ENCODE measurements at regions not wholly inside any gene's neighbourhood (a gene's known extent, or its start where the extent isn't known, plus 50 kb on each side); places are given as distances from the start of the nearest gene placed in this dataset.

DNA sequence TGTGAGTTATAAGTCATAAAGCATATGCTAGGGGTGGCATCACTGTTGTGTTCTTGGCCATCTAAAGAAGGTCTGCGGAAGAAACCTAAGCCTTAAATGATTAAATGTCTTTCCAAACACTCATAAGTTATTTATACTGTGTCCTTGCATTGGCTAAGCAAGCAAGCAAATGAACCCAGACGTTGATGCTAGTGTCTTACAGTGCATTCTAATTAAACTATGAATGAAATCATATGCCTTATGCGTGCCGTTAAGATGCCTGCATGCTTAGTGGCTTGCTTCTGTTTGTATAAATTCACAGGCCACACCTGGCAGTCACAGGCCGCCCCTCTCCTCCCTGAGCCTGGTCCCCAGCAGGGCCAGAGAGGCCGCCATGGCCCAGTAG lies 49.9 kb downstream of the RIN2 start:
- no peak for DNase-seq (ENCODE audit: low spot score)

DNA sequence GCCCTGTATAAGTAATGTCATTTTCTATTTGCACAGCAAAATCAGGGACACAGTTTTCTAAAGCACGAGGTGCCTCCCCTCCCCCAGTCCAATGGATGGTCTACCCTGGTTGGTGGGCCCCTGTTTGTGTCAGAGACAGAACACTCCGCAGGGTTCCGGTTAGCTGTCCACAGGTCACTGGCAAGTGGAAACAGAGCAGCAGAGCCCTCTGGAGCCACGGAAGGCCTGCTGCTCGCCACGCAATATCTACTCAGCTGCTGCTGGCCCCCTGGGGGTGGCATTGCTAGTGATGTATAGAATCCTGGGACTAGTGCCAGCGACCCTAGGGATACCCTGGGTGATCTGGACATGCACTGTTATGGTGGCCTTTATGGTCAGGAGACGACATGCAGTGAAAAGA lies 50.4 kb downstream of the RIN2 start:
- DNase-seq (ENCODE audit: low spot score), result no peak

DNA sequence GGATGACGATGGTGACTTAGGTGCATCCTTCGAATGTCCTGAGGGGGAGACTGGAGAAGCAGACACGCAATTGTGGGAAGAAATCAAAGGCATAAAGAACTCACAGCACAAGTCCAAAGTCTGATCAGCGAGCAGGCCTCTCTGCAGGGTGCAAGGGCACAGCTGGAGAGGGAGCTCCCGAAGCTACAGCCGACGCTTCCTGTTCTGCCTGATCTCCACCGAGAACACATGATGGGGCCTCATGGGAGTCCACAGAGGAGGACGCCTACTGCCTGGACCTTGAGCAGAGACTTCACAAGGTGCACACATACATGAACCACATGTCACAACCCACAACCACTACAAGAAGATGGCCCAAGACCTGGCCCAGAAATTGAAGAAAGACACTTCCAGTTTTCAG lies 51.4 kb downstream of the RIN2 start:
- DNase-seq (ENCODE audit: low spot score), result no peak

DNA sequence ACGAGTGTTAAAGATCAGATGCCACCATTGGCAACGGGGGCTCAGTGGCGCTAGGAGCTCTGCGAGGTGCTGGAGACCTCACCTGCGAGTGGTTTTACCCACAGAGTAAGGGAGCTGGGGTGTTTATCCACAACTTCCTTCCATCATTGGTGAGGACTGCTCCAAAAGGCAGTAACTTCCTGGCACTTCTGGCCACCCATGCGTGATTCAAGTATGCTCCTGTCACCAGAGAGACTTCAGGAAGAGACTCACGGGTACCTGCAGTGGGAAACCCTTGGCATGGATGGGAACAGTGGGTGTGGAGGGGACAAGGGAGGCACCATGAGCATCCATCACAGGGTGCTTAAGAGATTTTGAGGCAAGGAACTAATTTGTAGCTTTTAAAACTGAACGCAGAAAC lies 53.2 kb downstream of the RIN2 start:
- DNase-seq (ENCODE audit: low spot score), result no peak

DNA sequence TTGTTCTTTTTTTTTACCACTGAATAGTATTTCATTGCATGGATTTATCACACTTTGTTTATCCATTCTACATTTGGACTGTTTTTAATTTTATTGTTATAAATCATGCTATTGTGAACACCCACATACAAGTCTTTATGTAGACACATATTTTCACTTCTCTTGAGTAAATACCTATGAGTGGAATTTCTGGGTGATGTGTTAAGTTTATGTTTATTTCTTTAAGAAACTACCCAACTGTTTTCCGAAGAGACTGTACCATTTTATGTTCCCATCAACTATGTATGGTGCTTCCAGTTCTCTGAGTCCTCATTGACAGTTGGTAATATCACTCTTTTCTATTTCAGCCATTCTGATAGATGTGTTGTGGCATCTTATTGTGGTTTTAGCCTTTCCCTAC lies 54.0 kb downstream of the RIN2 start:
- no peak for DNase-seq (ENCODE audit: low spot score)

DNA sequence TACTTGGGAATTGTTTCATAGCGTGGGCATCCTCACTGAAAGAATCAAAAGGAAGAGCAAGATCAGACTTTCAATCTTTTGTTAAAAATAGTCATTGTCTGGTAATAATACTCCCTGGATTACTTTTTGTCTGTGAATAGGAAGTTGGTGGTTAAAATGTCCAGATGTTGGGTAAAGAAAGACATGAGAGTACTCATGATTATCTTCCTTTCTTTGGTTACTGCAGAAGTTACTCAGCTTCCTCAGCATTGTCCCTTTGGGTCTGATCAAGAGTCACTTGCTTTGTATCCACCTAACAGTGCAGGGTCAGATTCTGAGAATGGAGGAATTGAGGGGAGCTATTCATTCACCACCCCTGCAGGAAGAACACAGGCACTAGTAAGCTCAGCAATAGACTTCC lies 54.6 kb downstream of the RIN2 start:
- peak; percentile 88 for DNase-seq (ENCODE audit: low spot score)

DNA sequence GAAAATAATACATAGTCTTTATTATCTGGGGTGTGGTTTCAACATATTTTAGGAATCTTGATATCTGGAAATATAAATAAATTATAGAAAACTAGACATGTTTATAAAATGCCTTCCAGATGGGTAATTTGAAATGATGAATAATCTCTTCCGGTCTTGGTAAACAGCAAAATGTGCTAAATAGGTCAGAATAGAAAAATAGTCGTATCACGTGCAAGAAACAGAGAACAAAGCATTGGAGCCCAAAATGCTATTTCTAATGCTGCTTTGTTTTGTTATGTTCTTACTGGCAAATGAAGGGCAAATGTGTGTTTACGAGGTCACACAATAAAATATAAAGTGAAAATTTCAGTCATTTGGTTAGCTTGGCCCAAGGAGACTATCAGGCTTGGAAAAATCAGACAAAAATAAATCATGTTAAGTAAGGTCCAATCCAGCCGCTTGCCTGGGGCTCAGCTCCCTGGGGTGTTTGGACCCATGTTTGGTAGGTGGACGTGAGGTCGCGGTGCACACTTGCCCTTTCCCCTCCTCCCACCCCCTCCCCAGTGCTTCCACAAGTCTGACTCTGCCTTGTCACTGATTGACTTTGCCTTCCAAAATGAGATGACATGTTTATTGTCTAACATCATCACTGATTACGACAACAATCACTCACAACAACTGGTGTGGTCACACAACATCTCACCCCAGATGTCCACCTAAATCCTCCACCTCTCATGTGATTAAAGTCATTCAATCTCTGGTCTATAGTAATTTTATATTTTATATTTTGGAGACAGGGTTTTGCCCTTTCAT lies 56.0 kb downstream of the RIN2 start:
- peak; percentile 72 for DNase-seq (ENCODE audit: low spot score)

DNA sequence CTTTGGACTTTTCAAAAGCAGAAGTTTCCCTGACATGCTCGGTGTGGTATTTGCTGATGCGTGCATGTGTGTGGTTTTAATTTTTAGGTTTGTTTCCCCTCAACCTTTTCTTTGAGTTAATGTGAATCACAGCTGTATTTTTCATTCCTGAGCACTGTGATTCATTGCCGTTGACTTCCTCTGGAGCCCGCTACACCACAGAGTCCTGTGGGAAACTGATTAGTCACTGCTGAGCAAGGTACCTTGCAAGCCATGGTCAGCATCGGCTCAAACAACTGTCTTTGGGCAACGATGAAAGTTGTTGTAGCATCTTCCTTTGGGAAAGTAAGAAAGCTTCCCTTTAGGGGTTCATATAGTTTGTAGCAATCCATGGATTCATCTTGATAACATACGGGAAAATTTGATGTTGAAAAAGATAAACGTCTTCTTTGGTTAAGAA lies 57.5 kb downstream of the RIN2 start:
- DNase-seq (ENCODE audit: low spot score), result peak; percentile 100

DNA sequence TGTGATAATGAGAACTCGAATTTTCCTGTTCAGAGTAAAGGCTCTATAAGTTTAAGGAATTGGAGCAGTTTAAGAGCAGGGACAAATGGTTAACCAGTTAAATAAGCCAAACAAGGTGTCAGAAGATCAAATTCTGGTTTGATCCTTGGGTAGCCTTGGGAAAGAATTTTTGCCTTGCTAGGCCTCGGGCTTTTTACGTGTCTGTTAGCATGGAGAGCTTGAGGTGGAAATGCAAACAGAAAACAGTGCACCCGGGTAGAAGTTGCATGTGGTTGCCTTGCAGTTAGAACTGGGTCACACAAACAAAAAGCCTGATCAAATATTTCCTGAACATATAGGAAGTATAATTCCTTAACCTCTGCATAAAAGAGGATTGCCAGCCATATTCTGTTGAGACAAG lies 58.3 kb downstream of the RIN2 start:
- no peak for DNase-seq (ENCODE audit: low spot score)

DNA sequence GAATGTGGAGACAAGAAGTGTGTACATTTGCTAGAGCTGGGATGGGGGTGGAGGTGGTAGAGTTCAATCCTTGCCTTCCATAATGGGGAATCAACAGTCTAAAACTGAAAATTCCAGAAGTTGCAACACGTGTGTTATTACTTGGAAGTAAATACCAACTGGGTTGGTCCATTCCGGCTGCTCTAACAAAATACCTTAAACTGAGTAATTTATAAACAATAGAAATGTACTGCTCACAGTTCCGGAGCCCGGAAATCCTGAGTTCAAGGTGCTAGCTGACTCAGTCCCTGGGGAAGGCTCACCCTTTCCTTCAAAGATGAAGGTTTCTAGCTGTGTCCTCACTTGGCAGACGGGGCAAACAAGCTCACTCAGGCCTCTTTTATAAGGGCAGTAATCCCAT lies 59.0 kb downstream of the RIN2 start:
- peak; percentile 100 for DNase-seq (ENCODE audit: low spot score)

DNA sequence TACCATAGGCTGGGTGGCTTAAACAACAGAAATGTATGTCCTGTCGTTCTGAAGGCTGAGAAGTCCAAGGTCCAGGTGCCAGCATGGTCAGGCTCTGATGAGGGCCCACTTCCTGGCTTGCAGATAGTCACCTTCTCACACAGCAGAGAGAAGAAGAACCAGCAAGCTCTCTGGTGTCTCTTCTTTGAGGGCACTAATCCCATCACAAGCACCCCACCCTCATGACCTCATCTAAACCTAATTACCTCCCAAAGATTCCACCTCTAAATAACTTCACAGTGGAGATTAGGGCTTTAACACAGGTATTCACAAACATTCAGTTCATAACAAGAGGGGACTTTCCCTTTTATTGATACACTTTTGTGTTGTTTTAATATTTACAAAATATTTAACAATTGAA lies 61.1 kb downstream of the RIN2 start:
- no peak for DNase-seq (ENCODE audit: low spot score)

DNA sequence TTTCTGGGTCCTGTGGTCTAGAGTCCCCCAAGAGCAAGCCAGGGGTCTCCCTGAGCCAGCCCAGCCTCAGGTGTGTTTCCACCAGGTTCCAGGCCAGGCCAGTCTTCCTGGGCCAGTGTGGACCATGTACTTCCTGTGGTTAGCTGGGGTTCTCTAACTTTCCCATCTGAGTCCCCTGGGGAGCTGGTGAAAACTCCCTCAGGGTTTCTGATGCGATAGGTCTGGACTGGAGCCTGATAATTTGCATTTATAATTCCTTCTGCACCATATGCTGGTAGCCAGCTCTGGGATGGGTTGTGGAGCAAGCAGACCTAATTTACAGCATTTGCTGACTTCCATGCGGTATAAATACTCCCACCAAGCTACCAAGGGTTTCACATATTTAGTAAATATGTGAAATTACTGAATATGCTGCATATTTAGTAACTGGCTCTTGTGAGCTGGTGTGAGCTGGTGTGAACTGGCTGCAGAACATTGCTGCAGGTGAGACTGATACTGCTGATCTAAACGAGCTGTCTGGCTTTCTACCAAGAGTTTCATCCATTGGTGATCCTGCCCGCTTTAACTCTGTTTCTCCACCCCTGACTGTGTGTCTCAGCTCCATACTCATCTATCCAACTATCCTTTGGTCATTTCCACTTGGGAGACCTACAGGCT lies 62.6 kb downstream of the RIN2 start:
- DNase-seq (ENCODE audit: low spot score), result no peak

DNA sequence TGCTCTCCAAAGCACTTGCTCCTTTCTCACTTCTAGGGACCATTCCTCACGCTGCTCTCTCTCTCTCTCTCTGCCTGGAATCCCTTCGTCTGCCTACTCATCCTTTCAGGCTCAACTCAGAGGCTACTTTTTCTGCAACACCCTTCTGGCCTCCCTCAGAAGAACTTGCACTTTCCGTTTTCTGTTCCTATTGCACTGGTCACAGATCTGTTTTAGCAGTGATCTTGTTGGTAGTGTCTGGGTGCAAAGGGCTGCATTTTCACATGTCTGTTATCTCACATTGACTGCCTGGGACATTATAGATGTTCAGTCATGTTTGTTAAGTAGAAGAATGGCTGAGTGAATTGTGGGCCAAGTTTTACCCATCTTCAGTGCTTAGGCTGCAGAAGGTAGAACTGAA lies 63.5 kb downstream of the RIN2 start:
- no peak for DNase-seq (ENCODE audit: low spot score)

DNA sequence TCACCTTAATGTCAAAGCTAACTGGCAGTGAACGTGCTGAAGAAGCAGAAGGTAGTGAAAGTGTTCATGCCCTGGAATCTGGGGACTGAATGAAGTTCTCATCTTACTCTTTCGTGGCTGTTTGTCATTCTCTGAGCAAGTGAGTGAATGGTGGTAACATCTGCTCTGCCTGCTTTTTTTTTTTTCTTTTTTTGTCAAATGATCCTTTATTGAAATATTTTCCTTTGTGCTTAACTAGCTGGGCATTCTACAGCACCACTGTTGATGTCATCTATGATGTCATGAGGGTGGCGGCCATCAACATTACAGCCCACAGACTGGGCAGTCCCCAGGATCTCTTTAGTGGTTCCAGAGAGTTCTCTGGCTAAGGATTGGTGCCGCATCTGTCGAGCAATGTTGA lies 65.2 kb downstream of the RIN2 start:
- DNase-seq (ENCODE audit: low spot score), result no peak

DNA sequence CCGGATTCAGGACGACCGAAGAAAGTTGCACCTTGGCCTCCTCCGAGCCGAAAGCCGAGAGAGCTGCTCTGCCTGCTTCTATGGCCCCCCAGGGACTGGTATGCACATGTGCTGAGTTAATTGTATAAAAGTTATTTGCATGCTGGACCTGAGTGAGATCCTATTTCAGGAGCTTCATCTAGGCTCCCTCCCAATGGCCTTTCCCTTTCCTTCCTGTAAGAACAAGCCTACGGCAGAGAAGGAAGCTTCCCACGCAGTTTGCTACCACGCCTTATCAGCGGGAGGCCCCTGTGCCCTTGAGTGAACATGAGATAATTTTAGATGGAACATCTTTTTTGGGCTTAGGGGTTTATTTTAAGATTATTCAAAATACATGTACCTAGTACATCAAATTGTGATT lies 65.9 kb downstream of the RIN2 start:
- no peak for DNase-seq (ENCODE audit: low spot score)

DNA sequence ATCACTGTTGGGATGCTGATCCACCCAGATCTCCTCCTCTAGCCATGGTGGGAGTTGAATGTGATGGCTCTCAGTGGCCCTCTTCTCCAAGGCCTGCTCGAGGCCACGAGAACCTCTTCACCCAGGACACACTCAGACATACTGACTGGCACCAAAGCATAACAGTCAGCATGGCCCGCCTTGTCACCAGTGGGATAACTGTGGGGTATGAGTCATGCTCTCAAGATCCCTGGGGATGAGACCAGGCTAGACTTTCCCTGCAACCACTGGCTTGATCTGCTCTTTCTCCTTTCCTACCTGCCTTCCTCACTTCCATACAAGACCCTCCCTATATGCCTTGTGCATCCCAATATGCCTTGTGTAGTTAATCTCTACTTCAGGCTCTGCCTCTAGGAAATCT lies 66.8 kb downstream of the RIN2 start:
- no peak for DNase-seq (ENCODE audit: low spot score)

DNA sequence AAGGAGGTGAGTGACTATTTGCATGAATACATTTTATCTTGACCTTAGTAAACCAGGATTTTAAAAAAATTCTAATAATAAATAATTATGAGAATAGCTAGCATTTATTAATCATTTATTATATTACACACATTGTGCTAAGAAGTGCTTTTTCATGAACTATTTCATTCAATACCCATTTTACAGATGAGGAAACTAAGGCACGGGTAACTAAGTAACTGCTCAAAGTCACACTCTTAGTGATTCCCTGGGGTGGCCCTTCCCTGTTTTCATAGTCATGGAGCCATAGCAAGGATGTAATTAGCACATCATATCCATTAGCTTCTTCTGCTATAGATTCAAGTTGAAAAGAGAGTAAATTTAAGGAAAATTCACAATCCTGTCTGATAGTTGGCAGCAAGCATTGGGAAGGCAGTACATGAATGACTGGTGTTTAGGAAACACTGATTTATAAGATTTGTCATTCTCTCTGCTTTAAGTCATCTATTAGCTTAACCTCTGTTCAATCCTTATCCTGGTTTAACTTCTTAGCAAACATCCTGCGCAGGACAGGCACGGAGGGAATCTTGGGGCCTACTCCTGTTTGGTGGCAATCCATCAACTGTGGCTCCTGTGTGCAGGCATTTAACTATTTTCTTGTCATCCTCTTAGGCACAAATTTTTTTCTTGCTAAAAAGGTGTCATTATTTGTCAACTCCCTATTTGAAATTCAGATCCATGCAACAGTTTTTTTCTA lies 68.3 kb downstream of the RIN2 start:
- DNase-seq (ENCODE audit: low spot score), result no peak

DNA sequence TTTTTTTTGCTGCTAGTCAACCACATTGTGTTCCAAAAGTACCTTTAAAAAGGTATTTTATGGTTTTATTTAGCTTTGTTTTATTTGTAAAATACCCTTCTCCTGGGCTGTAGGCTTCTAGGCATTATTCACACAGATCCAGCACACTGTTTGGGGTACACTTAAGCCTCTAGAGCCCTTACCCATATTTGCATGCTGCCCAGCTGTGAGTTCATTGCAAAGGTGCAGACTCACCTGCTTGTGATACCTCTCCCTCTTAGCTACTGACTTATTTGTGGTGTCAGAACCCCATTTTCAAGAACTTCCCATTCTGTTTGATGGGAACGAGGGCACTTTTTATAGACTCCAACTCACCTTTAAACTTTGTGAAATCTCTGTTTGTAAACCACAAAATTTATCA lies 69.8 kb downstream of the RIN2 start:
- DNase-seq (ENCODE audit: low spot score), result no peak

DNA sequence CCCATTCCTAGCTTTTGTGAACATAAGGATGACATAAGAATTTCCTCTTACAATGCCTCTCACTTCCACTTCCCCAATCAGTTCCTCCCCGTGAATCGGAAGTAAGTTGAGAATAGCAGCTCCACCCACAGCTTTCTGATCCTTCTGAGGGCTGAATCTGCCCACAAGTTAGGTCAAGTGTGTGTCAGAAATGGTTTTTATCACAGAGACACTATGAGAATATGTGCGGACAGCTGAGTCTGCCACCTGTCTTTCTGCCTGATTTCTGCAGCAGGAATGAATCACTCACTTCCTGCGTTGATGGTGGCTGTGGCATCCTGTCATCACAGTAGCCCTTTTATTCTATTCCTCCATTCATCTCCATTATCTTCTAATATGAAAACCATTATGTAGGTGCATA lies 70.2 kb downstream of the RIN2 start:
- peak; percentile 86 for DNase-seq (ENCODE audit: low spot score)

DNA sequence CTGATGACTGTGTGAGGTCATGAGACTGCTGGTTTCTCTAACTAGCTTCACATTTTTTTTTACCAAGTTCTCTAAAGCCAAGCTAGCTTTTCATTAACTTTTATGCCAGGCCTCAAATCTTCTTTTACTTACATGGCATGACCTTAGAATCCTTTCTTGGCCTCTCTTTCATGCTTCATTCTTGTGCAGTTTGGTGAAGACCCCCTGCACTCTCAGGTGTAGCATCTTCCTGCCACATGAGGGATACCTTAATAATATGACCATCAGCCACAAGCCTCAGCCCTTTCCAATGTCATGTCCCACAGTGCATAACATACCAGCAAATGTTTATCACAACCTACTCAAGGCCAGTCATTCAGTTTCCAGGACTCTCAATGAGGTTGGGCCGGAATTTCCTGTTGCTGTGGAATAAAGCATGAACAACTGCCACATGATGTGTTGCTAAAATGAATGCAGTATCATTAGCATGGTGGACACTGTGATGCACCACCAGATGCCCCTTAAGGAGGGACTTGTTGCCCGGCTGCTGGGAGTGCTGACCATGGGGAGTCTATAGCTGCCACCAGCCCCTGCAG lies 72.2 kb downstream of the RIN2 start:
- DNase-seq (ENCODE audit: low spot score), result no peak

DNA sequence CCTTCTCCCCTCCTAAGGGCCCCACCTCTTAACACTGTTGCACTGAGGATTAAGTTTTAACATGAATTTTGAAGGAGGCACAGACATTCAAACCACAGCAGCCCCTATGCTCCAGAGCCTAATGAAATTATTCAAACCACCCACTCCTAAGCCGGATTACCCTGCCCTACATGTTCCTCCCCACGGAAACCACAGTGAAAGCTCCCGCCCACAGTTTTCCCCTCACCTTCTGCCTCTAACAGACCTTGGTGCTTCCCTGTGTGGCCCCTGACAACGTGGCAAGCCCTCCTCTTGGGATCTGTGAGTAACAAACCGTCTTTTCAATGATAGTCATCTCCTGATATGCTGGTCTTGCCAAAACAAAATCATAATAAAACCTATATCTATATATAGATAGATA lies 74.8 kb downstream of the RIN2 start:
- no peak for DNase-seq (ENCODE audit: low spot score)

DNA sequence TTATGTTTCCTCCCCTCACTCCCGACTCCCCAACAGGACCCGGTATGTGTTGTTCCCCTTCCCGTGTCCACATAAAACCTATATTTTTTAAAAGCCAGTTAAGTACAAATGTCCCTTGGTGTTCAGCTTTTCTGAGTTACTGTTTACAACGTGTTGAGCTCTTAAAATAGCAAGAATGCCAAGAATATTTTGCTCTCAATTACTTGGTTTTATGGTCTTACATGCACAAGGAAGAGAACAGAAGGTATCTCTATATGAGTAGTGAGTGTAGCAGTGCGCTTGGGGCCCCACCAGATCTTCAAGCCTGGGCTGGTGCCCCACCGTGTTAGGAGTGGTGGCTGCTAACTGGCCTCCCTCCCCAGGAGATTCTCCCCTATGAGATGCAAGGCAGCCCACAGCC lies 75.3 kb downstream of the RIN2 start:
- no peak for DNase-seq (ENCODE audit: low spot score)

DNA sequence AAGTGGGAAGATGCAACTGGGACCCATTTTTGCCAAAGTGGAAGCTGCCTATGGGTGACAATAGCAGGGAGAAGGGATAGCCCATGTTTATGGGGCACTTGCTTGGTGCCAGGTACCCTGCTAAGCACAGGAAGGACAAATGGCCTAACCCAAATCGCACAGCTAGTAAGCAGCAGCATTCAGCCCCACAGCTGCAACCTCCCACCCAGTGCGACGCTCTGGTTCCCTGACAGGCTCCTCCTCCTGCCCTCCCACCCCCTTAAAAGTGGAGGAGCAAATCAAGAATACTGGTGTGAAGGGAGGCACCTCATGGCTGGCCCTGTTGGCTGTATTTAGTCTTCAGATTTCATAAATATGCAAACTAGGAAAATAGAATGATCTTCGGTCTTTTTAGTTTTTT lies 76.2 kb downstream of the RIN2 start:
- DNase-seq (ENCODE audit: low spot score), result no peak
